ENCODE measurements at regions not wholly inside any gene's neighbourhood (a gene's known extent, or its start where the extent isn't known, plus 50 kb on each side); places are given as distances from the start of the nearest gene placed in this dataset.

- TF ChIP-seq CREB1 (IDR thresholded peaks at IDR 0.05; ENCODE audit: low read depth) (no peak), REST (IDR thresholded peaks at IDR 0.05; ENCODE audit: low read depth) (no peak), MAX (IDR thresholded peaks at IDR 0.05) (no peak), YY1 (IDR thresholded peaks at IDR 0.05; ENCODE audit: low read depth) (no peak), RAD21 (IDR thresholded peaks at IDR 0.05; ENCODE audit: low read depth) (no peak)
These were observed 251.0 kb downstream of the SQOR start for GRCh38 chr15:45885801-45886200.
